Endothelial cell of umbilical vein (primary cell): ENCODE measurements at regions not wholly inside any gene's neighbourhood (a gene's known extent, or its start where the extent isn't known, plus 50 kb on each side); places are given as distances from the start of the nearest gene placed in this dataset.

Experiments
- BruUV-seq: library from RNA; stranded (reverse); fragments of 400-500 nt; replicated peaks from 2 replicates; lab custom pipeline; 2021; lab: Mats Ljungman, UMichigan
- CTCF ChIA-PET: fragments of 300-600, 350-600 bp; sonication (Branson Sonifier 250); formaldehyde crosslinking; loops from one replicate; lab custom pipeline; 2021; ENCODE audit warnings: antibody characterized with exemption, inconsistent platforms; lab: Charles Lee
- POLR2A ChIA-PET: fragments of 300-600, 350-600 bp; sonication (Branson Sonifier 250); formaldehyde crosslinking; loops from one replicate; lab custom pipeline; 2021; ENCODE audit warnings: antibody characterized with exemption, inconsistent platforms; lab: Charles Lee
- DNase-seq: peaks from one replicate; pipeline ENCODE4 v3.0.0-alpha.2; 2011; ENCODE audit warnings: low read depth, low spot score
- FAIRE-seq: peaks from 2 replicates; lab custom pipeline; 2011; peaks lifted over from hg19 to GRCh38; lab: Jason Lieb, UNC
- H2AFZ ChIP-seq: 2 replicates; pipeline ENCODE4 v1.6.0; 2012; ENCODE audit warnings: low read depth, low read length, control low read depth, inconsistent platforms
- H3K27ac ChIP-seq: 2 replicates; pipeline ENCODE4 v1.5.1; 2011; ENCODE audit warnings: low read depth, mild to moderate bottlenecking, control low read depth, low read length, moderate library complexity; ENCODE audit not compliant: insufficient read depth
- H3K27me3 ChIP-seq, 2 experiments: 2 replicates each; pipeline versions ENCODE4 v1.6.0 to v1.6.1; 2011; ENCODE audit warnings: low read length in 2 of 2, mixed read lengths in 1 of 2; ENCODE audit not compliant: control insufficient read depth in 2 of 2, insufficient read depth in 2 of 2
- H3K36me3 ChIP-seq, 2 experiments: 2 replicates in 1 of 2; 3 replicates in 1 of 2; pipeline ENCODE4 v1.5.1; 2011; ENCODE audit warnings: low read length in 2 of 2, mild to moderate bottlenecking in 1 of 2, moderate library complexity in 1 of 2; ENCODE audit not compliant: control insufficient read depth in 2 of 2, insufficient read depth in 2 of 2; ENCODE audit errors: extremely low read depth in 1 of 2
- H3K4me1 ChIP-seq: 3 replicates; pipeline ENCODE4 v1.5.1; 2011; ENCODE audit warnings: mild to moderate bottlenecking, low read length; ENCODE audit not compliant: control insufficient read depth, insufficient read depth; ENCODE audit errors: extremely low read depth
- H3K4me2 ChIP-seq: 2 replicates; pipeline ENCODE4 v1.6.1; 2011; ENCODE audit warnings: low read length, control low read depth, mixed read lengths; ENCODE audit not compliant: insufficient read depth
- H3K4me3 ChIP-seq, 3 experiments: fragments of 200-600 bp in 1 of 3; sonication (generic), shearing (Covaris generic) in 1 of 3; replicated peaks in 1 of 3; 2 replicates each; pipeline ENCODE4 v1.5.1; 2011 to 2016; ENCODE audit warnings: control low read depth in 3 of 3, low read length in 3 of 3, mild to moderate bottlenecking in 2 of 3, inconsistent platforms in 1 of 3, low read depth in 1 of 3, moderate library complexity in 1 of 3; ENCODE audit not compliant: insufficient read depth in 1 of 3
- H3K79me2 ChIP-seq: 2 replicates; pipeline ENCODE4 v1.6.0; 2012; ENCODE audit warnings: low read length, inconsistent platforms; ENCODE audit not compliant: control insufficient read depth, insufficient read depth
- H3K9ac ChIP-seq: replicated peaks from 2 replicates; pipeline ENCODE3; 2011; ENCODE audit warnings: low read length, control low read depth; ENCODE audit not compliant: insufficient read depth; ENCODE audit errors: extremely low read depth
- H3K9me1 ChIP-seq: replicated peaks from 3 replicates; pipeline ENCODE4 v1.6.0; 2011; ENCODE audit warnings: mild to moderate bottlenecking, low read length; ENCODE audit not compliant: control insufficient read depth, insufficient read depth; ENCODE audit errors: extremely low read depth
- H3K9me3 ChIP-seq: replicated peaks from 2 replicates; pipeline ENCODE4 v1.5.1; 2012; ENCODE audit warnings: low read length, inconsistent platforms; ENCODE audit not compliant: control insufficient read depth, insufficient read depth
- H4K20me1 ChIP-seq: replicated peaks from 2 replicates; pipeline ENCODE3; 2011; ENCODE audit warnings: mild to moderate bottlenecking, low read length; ENCODE audit not compliant: control insufficient read depth, insufficient read depth; ENCODE audit errors: extremely low read depth
- CTCF ChIP-seq, 2 donors: IDR thresholded peaks; 1 replicate in 1 of 2; 2 replicates in 1 of 2; pipeline ENCODE4 v1.5.1; 2011; ENCODE audit warnings: low read length in 2 of 2, mild to moderate bottlenecking in 2 of 2, moderate library complexity in 2 of 2, control low read depth in 1 of 2, inconsistent platforms in 1 of 2, low read depth in 1 of 2; ENCODE audit not compliant: insufficient read depth in 1 of 2; ENCODE audit errors: extremely low read depth in 1 of 2
- EZH2 ChIP-seq: IDR thresholded peaks from 2 replicates; pipeline ENCODE4 v1.6.1; 2012; ENCODE audit warnings: borderline replicate concordance, low read depth, mild to moderate bottlenecking, moderate library complexity, low read length, inconsistent platforms; ENCODE audit not compliant: severe bottlenecking
- FOS ChIP-seq: IDR thresholded peaks from 2 replicates; pipeline ENCODE4 v1.6.1; 2011; ENCODE audit warnings: mild to moderate bottlenecking, low read length, moderate library complexity, borderline replicate concordance; ENCODE audit not compliant: insufficient read depth
- GATA2 ChIP-seq: IDR thresholded peaks from 2 replicates; pipeline ENCODE4 v1.7.0; 2011; ENCODE audit warnings: low read depth, mild to moderate bottlenecking, moderate library complexity, mixed read lengths, low read length; ENCODE audit not compliant: insufficient read length, insufficient read depth
- JUN ChIP-seq: IDR thresholded peaks from 2 replicates; pipeline ENCODE4 v1.6.1; 2011; ENCODE audit warnings: borderline replicate concordance, low read depth; ENCODE audit not compliant: insufficient read length, insufficient read depth
- MAX ChIP-seq: IDR thresholded peaks from 2 replicates; pipeline ENCODE4 v1.6.1; 2011; ENCODE audit not compliant: insufficient read depth, insufficient read length
- MYC ChIP-seq: IDR thresholded peaks from one replicate; pipeline ENCODE4 v1.6.1; 2011; ENCODE audit warnings: mild to moderate bottlenecking, low read depth, low read length
- POLR2A ChIP-seq: IDR thresholded peaks from 2 replicates; pipeline ENCODE4 v1.6.1; 2012; ENCODE audit warnings: low read depth, mild to moderate bottlenecking, control low read depth, low read length
- POLR2AphosphoS5 ChIP-seq: IDR thresholded peaks from 2 replicates; pipeline ENCODE4 v1.6.1; 2012; ENCODE audit warnings: low read depth, mild to moderate bottlenecking, control low read depth, low read length, moderate library complexity; ENCODE audit not compliant: insufficient read depth
- dilution Hi-C: fragments of 300-500 bp; cut with MboI; formaldehyde crosslinking; loops from one replicate; pipeline ENCODE4 v1.15.0; 2019; ENCODE audit warnings: low sequenced_read_pairs; ENCODE audit not compliant: extremely low pct_ligation_motif_present
- intact Hi-C: fragments of 100-400 bp; cut with micrococcal nuclease; formaldehyde crosslinking; loops from one replicate; pipeline ENCODE4 v1.10.0; 2022

- Histone ChIP-seq H3K9me1 (no peaks in the 10 kb centered on the region), H3K4me2 (no peak overlapping the region), H2AFZ (no peak overlapping the region), H3K9ac (no peak overlapping the region), H3K27ac (no peak overlapping the region), H3K4me3 (no peak overlapping the region), H4K20me1 (no peaks in the 10 kb centered on the region), H3K27me3 (no peaks in the 10 kb centered on the region), H3K9me3 (no peaks in the 10 kb centered on the region), H3K4me1 (no peaks in the 10 kb centered on the region), H3K36me3 (no peaks in the 10 kb centered on the region), H3K79me2 (no peaks in the 10 kb centered on the region)
- no peak for DNase-seq
- ChIA-PET CTCF (interaction anchor here (0.7 kb wide), 1 partner anchor 48 kb away, joined by 3 read pairs; no protein-coding TSS in a partner anchor), POLR2A (no interaction called here)
- no TSS peak for BruUV-seq
- intact Hi-C loops, result no loop called here
- no peak for FAIRE-seq
- TF ChIP-seq GATA2, result no peak
- TF ChIP-seq MAX, result no peak
- no peak for TF ChIP-seq POLR2A
- TF ChIP-seq EZH2, result no peak
- TF ChIP-seq MYC, result no peak
- no peak for TF ChIP-seq FOS
- no peak for TF ChIP-seq POLR2AphosphoS5
- no peak for TF ChIP-seq CTCF (IDR thresholded peaks at IDR 0.05; ENCODE audit: extremely low read depth in 1 of 2, insufficient read depth in 1 of 2, low read depth in 1 of 2, low read length in 2 of 2)
- TF ChIP-seq JUN, result no peak
- dilution Hi-C loops, result no loop called here
Measured at GRCh38 chr12:22821985-22822384, 197.0 kb downstream of the ETNK1 start.
